HL-60 (cell line): ENCODE measurements at regions not wholly inside any gene's neighbourhood (a gene's known extent, or its start where the extent isn't known, plus 50 kb on each side); places are given as distances from the start of the nearest gene placed in this dataset.

Experiments
- CTCF ChIP-seq: IDR thresholded peaks from one replicate; pipeline ENCODE4 v1.5.1; 2011; ENCODE audit warnings: low read length, control low read depth, inconsistent platforms; ENCODE audit not compliant: insufficient read depth
- POLR2AphosphoS5 ChIP-seq: IDR thresholded peaks from 2 replicates; pipeline ENCODE4 v1.6.1; 2012; ENCODE audit warnings: low read depth
- REST ChIP-seq: IDR thresholded peaks from 2 replicates; pipeline ENCODE4 v1.6.1; 2012; ENCODE audit warnings: low read depth; ENCODE audit not compliant: insufficient replicate concordance

GRCh38 chr16:7044331-7044730 is 288.3 kb upstream of the RBFOX1 start:
- TF ChIP-seq CTCF, result no peak
- TF ChIP-seq POLR2AphosphoS5, result no peak
- no peak for TF ChIP-seq REST
